NCI-H146 treated with DMSO at 0.1 percent for 48 hours (cell line): ENCODE measurements at regions not wholly inside any gene's neighbourhood (a gene's known extent, or its start where the extent isn't known, plus 50 kb on each side); places are given as distances from the start of the nearest gene placed in this dataset.

Source experiments
- DNase-seq: peaks from one replicate; lab custom pipeline; 2025; ENCODE audit not compliant: unreplicated experiment; lab: John Stamatoyannopoulos, UW

GRCh38 chr2:139196754-139197153 lies 416.6 kb upstream of the NXPH2 start:
- no peak for DNase-seq

DNA sequence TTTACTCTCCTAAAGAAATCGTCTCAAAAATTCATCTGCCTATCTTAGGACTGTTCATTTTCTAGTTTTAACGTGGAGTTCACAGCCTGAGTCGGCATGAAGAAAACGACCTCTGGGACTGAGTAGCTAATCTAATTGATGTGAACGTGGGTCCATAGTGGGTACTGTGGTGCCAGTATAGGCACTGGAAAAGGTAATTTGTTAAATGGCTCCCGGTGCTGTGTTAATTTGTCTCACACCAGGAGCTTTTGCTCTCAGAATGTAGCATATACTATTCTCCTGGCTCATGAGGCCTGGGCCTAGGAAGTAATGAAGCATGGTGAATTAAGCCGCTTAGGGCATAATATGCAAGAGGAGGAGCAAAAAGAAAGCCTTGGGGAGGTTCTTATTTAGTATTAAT lies 414.4 kb upstream of the NXPH2 start:
- no peak for DNase-seq

- peak; percentile 67 for DNase-seq
Observed at GRCh38 chr2:139177041-139177440, 396.9 kb upstream of the NXPH2 start.

DNA sequence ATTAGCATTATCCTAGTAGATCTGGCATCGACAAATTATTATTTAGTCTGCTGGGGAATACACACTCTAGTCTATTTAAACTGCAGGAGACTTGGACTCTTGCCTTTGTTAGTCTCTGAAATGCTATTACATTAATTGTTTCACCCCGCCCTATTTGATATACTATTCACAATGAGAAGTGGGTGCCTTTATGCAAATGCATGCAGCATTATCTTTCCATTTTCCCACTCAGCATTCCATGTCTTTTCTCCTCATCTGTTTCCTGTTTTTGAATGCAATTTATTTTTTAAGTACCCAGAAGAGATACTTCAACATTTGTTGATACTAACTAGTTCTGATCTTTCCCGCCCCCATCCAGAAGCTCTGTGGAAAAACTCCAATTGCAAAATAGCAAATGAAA lies 395.3 kb upstream of the NXPH2 start:
- peak; percentile 93 for DNase-seq

DNA sequence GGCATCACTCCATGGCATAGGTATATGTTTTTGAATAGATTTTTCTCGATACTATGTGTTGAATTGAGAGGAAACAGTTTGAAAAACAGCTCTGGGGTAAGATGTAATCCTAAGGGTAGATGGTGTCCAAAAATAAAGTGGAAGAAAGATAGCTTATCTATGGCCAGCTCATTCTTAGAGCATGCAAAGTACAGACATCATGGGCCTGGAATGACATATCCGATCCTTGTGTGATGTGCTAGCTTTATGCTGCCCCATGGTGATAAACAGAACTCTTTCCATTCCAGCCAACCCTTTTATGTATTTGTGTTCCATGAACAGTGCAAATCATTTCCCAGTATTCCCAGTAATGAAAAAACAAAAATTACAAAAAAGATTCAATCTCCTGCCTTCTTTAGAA lies 390.2 kb upstream of the NXPH2 start:
- DNase-seq, result peak; percentile 80

DNA sequence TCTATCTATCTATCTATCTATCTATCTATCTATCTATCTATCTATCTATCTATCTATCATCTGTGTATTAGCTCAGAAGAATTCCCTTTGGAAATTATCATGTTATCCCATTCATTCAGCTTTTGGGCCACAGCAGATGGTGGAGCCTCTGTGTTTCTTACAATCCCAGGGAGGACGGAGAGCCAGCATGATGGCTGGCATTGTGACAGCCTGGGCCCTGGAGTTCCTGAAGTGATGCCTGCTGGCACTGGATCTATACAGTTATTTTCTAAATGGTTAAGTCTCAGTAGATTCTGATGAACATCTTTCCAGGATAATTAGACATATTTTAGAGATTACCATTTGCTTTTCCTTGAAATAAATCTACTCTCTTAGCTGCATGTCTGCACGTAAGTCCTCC lies 385.4 kb upstream of the NXPH2 start:
- no peak for DNase-seq

DNA sequence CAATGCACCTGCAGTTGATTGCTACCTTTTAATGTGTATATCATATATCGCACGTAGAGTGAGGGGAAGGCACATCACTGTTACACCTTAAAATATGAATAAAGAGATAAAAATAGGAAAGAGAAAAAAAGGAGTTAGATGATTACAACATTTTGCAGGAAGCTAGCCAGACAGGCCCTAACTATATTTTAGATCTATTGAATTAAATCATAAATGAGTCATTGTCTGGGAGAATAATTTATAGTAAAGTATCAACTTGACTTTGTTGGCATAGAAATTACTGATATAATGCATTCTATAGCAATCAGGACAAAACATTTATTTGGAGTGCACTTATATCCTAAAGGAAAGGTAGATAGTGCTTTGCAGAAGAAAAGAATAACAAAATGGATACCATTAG lies 384.9 kb upstream of the NXPH2 start:
- DNase-seq, result no peak

GRCh38 chr2:139162957-139163356 lies 382.8 kb upstream of the NXPH2 start:
- no peak for DNase-seq

GRCh38 chr2:139162456-139162855 lies 382.3 kb upstream of the NXPH2 start:
- DNase-seq, result no peak

DNA sequence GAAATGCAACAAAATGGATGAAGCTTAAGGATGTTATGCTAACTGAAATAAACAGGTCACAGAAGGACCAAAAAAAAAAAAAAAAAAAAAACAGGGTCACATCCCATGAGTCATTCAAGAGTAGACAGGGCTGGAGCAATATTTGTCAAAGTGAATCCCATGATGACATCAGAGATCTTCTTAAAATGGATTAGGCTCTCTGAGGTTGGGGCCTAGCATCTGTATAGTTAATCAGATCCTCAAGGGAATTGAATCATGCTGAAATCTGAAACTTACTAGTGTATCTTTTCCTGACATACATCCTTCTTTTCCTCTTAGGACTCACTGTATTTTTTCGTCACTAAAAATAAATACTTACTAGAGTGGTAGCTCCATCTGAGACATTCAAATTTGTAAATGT lies 380.6 kb upstream of the NXPH2 start:
- no peak for DNase-seq

DNA sequence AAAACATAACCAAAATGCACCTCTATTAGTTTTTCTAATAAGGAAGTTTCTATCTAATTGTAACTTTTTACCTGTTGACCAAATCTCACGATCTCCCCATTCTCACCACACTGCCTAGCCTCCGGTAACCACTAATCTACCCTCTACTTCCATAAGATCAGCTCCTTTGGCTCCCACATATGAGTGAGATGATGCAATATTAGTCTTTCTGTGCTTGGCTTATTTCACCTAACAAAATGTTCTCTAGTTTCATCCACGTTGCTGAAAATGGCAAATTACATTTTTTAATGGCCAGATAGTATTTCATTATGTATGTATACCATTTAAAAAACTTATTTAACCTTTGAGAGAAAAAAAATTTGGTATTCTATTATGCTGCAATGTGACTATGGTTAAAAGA lies 379.0 kb upstream of the NXPH2 start:
- DNase-seq, result no peak

- DNase-seq, result no peak
Observed at GRCh38 chr2:139156730-139157129, 376.5 kb upstream of the NXPH2 start.

DNA sequence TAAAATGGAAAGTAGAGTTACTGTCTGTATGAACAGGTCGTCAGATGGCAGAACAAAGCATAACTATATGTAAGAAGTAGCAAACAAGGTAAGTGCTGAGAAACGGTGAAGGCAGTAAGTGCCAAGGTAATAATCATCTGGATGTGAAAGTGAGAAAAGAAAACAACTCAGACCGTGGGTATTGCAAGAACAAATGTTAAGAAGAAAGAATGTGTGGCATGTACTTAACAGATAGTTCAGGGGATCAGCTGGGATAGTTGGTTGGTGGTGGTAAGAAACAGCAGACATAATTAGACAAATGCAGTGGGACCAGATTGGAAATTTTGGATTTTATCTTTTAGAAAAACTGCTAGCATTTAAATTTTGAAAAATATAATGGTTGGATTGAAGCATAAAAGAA lies 375.8 kb upstream of the NXPH2 start:
- DNase-seq, result no peak

DNA sequence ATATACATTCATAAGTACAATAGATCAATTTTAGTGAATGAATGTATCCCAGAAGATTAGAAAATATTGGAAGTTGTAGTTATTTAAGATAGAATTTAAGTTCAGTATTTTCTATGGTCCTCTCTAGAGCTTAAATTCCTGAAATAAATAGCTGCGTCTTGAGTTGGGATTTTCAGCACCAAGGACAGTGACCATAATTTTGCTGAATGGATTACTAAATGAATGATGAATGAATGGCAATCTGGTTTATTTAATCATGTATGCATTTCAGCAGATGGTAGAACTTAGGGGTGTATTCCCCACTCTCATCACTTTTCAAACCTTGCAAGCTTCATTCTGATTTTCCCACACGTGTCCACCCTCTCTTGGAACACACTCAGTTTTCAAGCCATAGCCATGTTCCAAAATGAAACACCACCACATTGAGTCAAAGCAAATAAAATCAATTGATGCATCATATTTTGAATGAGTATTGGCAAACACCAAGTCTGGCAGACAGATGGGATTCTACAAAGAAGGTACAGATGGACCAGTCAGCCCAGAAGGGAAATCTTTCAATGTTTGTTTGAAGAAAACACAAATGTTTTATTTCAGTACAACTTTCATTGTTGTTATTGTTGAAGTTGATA lies 362.2 kb upstream of the NXPH2 start:
- no peak for DNase-seq

GRCh38 chr2:139124271-139124670 lies 344.1 kb upstream of the NXPH2 start:
- no peak for DNase-seq

GRCh38 chr2:139123795-139124194 lies 343.6 kb upstream of the NXPH2 start:
- DNase-seq, result no peak

GRCh38 chr2:139122711-139123158 lies 342.5 kb upstream of the NXPH2 start:
- DNase-seq, result no peak

DNA sequence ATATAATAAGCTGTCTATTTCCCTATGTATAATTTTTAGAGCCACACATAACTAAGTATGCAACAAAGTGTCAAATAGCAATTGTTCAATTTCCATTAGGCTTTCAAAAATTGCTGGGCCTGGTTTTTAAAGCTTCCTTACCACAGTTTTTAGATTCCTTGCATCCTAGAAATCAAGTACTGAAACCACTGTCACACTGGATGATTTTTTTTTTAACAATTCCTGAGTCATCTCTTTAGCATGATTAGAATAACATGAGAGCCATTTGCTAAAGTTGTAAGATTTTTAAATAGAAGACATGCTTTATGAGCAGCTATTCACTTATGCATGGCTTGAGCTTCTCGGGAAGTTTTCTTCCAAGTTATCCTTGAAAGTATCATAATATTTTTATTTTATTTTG lies 319.5 kb upstream of the NXPH2 start:
- no peak for DNase-seq

- no peak for DNase-seq
Observed at GRCh38 chr2:139098961-139099360, 318.8 kb upstream of the NXPH2 start.

DNA sequence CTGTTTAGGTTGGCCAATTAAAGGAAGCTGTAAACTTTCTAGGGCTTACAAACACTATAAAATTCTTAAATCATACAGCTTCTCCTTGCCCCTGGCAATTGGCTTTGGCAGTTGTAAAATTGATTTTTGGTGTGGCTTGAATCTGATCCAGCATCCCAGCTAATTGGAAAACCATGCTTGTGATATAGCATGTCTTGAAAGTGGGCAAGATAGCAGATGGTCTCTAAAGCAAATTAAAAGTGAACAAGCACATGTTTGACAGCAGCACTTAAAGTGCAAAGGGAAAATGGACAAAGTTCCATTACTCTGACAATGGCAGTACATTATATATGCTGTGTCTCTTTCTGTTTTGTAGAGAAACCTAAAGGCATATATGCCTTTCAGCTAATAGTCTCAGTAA lies 302.9 kb upstream of the NXPH2 start:
- DNase-seq, result no peak

DNA sequence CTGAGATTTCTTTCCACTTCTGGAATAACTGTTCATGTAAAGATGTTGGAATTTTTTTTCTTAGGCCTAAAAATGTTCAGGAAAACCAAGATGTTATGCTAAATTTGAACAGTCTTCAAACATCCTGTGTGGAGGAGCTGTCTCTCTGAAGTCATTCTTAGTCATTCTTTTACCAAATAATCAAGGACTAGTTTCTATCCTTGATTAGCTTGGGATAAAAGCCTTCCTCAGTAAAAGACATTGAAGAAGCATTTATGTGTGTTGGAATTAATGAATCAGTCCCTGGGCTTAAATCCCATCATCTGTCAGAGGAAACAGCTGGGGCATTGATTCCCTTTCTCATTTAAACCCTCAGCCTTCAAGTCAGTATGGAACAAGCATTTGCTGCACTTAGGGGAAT lies 300.1 kb upstream of the NXPH2 start:
- DNase-seq, result no peak

DNA sequence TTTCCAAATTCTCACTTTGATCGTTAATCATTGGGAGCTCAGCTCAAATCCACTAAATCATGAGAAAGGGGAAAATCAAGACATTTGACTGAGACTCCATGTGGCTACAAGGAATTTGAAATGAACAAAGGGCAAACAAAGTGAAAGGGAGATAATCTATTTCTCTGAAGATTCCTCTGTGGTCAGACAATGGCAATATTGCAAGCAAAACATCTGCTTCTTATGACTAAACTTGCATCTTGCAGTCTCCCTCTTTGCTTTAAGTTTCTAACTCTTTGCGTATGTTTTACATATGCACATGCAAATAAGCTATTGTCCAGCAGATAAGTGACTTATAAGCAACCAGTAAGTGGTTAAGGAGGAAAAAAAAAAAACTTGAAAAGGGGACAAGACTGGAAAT lies 299.1 kb upstream of the NXPH2 start:
- DNase-seq, result no peak

- DNase-seq, result no peak
Observed at GRCh38 chr2:139078376-139078775, 298.2 kb upstream of the NXPH2 start.
